Gastroesophageal sphincter (tissue), 3 donors: ENCODE measurements at regions not wholly inside any gene's neighbourhood (a gene's known extent, or its start where the extent isn't known, plus 50 kb on each side); places are given as distances from the start of the nearest gene placed in this dataset.

Experiments
- CTCF ChIP-seq, 4 experiments: fragments of 200-600 bp in 2 of 4; fragments of 450-650 bp in 2 of 4; sonication (generic) in 1 of 4; IDR thresholded peaks; one replicate each; pipeline ENCODE4 v1.5.1; 2017 to 2019; ENCODE audit warnings: antibody characterized with exemption in 4 of 4, mild to moderate bottlenecking in 2 of 4, moderate library complexity in 2 of 4
- POLR2A ChIP-seq, 2 donors: fragments of 450-650 bp; IDR thresholded peaks; one replicate each; pipeline ENCODE4 v1.6.1; 2017; ENCODE audit warnings: antibody characterized with exemption in 2 of 2, mild to moderate bottlenecking in 2 of 2, moderate library complexity in 1 of 2
- POLR2AphosphoS5 ChIP-seq: sonication (generic); formaldehyde crosslinking; IDR thresholded peaks from one replicate; pipeline ENCODE4 v1.6.1; 2017; ENCODE audit warnings: antibody characterized with exemption

DNA sequence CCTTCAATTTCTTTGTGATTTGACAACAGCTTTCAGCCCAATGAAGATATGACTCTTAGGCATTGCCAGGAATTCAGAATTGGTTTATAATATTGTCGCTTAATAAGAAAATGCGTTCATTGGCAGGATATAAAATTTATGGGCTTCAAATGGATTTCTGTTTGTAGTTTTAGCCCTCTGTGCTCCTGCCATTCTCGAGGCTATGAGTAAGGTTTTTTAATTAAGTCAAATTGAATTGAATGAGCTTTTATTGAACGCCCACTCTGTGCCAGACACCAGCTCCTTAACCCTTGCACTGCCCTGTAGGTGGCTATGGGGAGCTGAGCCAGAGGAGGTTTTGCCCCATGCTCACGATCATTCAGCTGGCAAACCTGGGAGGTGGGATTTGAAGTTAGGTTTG, 115.1 kb downstream of the SLC25A47 start:
- TF ChIP-seq POLR2AphosphoS5 (no peak), CTCF (IDR thresholded peaks at IDR 0.05) (no peak), POLR2A (IDR thresholded peaks at IDR 0.05) (no peak)
